Fibroblast of pulmonary artery (primary cell): ENCODE measurements at regions not wholly inside any gene's neighbourhood (a gene's known extent, or its start where the extent isn't known, plus 50 kb on each side); places are given as distances from the start of the nearest gene placed in this dataset.

Experiments
- DNase-seq: peaks from one replicate; pipeline ENCODE4 v3.0.0-alpha.2; 2010; ENCODE audit warnings: low read depth
- H3K4me3 ChIP-seq: replicated peaks from 2 replicates; pipeline ENCODE4 v1.5.1; 2011; ENCODE audit warnings: low read depth, mild to moderate bottlenecking, control low read depth, low read length, moderate library complexity
- CTCF ChIP-seq: IDR thresholded peaks from 2 replicates; pipeline ENCODE4 v1.5.1; 2011; ENCODE audit warnings: mild to moderate bottlenecking, control low read depth, low read length, inconsistent platforms; ENCODE audit errors: missing control alignments

DNA sequence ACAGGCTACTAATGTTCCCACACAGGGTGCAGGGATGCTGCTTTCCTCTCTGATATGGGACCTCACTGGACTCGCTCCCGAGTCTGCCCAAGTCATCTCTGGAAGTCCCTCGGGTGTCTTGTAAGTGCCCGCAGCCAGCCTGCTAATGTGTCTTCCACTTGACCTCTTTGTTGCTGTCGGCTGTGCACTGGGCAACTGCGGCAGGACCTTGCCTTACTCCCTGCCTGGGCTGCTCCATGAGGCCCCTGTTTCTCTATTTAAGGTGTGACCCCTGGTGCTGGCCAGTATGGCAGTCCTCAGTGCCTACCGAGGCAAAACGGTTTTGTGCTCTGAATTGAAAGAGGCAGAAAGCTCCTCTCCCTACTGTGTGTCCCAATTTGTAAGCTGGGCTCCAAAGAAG, 88.8 kb upstream of the DUSP5 start:
- no peak for TF ChIP-seq CTCF
- no peak for DNase-seq
- H3K4me3 ChIP-seq, result no peak overlapping the region

- TF ChIP-seq CTCF, result no peak
- DNase-seq, result no peak
- H3K4me3 ChIP-seq, result no peak overlapping the region
Measured at GRCh38 chr10:110409488-110409887, 88.2 kb upstream of the DUSP5 start.

- DNase-seq, result no peak
- no peak overlapping the region for H3K4me3 ChIP-seq
- no peak for TF ChIP-seq CTCF
Measured at GRCh38 chr10:110409926-110410325, 87.8 kb upstream of the DUSP5 start.

- peak; percentile 95 for DNase-seq
- H3K4me3 ChIP-seq, result no peak overlapping the region
- TF ChIP-seq CTCF, result no peak
Measured at GRCh38 chr10:110410329-110411046, 87.2 kb upstream of the DUSP5 start.

GRCh38 chr10:110411047-110411410, 86.7 kb upstream of the DUSP5 start:
- DNase-seq, result peak; percentile 66
- no peak for TF ChIP-seq CTCF

GRCh38 chr10:110413049-110413783, 84.5 kb upstream of the DUSP5 start:
- H3K4me3 ChIP-seq, result no peak overlapping the region
- DNase-seq, result no peak
- TF ChIP-seq CTCF, result no peak

More at GRCh38 chr10:110411047-110411410, 86.7 kb upstream of the DUSP5 start:
- no peak overlapping the region for H3K4me3 ChIP-seq
